ENCODE measurements at regions not wholly inside any gene's neighbourhood (a gene's known extent, or its start where the extent isn't known, plus 50 kb on each side); places are given as distances from the start of the nearest gene placed in this dataset.
A peak's percentile ranks its signal among the peaks of the same experiment; 100 is the strongest.

- no peaks in the 10 kb centered on the region for H3K9me3 ChIP-seq (ENCODE audit: control insufficient read depth, low read depth, low read length)
- FAIRE-seq (no peak), DNase-seq (ENCODE audit: low read depth, low spot score) (no peak)
- H3K9me1 ChIP-seq (ENCODE audit: control insufficient read depth, extremely low read depth, insufficient read depth, low read length), result no peaks in the 10 kb centered on the region
- peak overlapping the region; percentile 6 for H2AFZ ChIP-seq (ENCODE audit: control insufficient read depth, low read length)
- no peaks in the 10 kb centered on the region for H3K4me1 ChIP-seq (ENCODE audit: control insufficient read depth, extremely low read depth, insufficient read depth, low read length)
- H3K4me3 ChIP-seq (ENCODE audit: control insufficient read depth in 2 of 3, extremely low read depth in 1 of 3, insufficient read depth in 2 of 3, low read depth in 1 of 3, low read length in 3 of 3), result no peak overlapping the region
- TF ChIP-seq CTCF (optimal IDR thresholded peaks at IDR 0.05 in 1 of 3, IDR thresholded peaks at IDR 0.05 in 1 of 3, conservative IDR thresholded peaks at IDR 0.05 in 1 of 3; ENCODE audit: extremely low read depth in 1 of 3, insufficient read depth in 2 of 3, low read length in 3 of 3), result no peak
- TF ChIP-seq EZH2 (IDR thresholded peaks at IDR 0.05; ENCODE audit: low read length), result no peak
- H4K20me1 ChIP-seq (ENCODE audit: control insufficient read depth, extremely low read depth, insufficient read depth, low read length), result no peaks in the 10 kb centered on the region
- H3K79me2 ChIP-seq (ENCODE audit: control insufficient read depth, insufficient read depth, low read length), result no peaks in the 10 kb centered on the region
- dilution Hi-C loops (cut with MboI; ENCODE audit: extremely low pct_ligation_motif_present, low sequenced_read_pairs), result no loop called here
- H3K27me3 ChIP-seq (ENCODE audit: control insufficient read depth, extremely low read depth, insufficient read depth, low read length), result no peaks in the 10 kb centered on the region
- H3K4me2 ChIP-seq (ENCODE audit: control insufficient read depth, extremely low read depth, insufficient read depth, low read depth, low read length), result no peak overlapping the region
- no peak overlapping the region for H3K27ac ChIP-seq (ENCODE audit: control insufficient read depth, insufficient read depth, low read length)
- H3K36me3 ChIP-seq (ENCODE audit: control insufficient read depth in 2 of 2, extremely low read depth in 1 of 2, insufficient read depth in 2 of 2, low read length in 2 of 2), result no peaks in the 10 kb centered on the region
- no peak overlapping the region for H3K9ac ChIP-seq (ENCODE audit: control insufficient read depth, extremely low read depth, insufficient read depth, low read length)
Measured at GRCh38 chr5:84614906-84615305, 230.2 kb upstream of the EDIL3 start.

- H2AFZ ChIP-seq (ENCODE audit: control insufficient read depth, low read length), result no peak overlapping the region
- H3K4me2 ChIP-seq (ENCODE audit: control insufficient read depth, extremely low read depth, insufficient read depth, low read depth, low read length), result no peak overlapping the region
- no peak overlapping the region for H3K4me3 ChIP-seq (ENCODE audit: control insufficient read depth in 2 of 3, extremely low read depth in 1 of 3, insufficient read depth in 2 of 3, low read depth in 1 of 3, low read length in 3 of 3)
- no peaks in the 10 kb centered on the region for H4K20me1 ChIP-seq (ENCODE audit: control insufficient read depth, extremely low read depth, insufficient read depth, low read length)
- H3K9me1 ChIP-seq (ENCODE audit: control insufficient read depth, extremely low read depth, insufficient read depth, low read length), result no peaks in the 10 kb centered on the region
- FAIRE-seq, result no peak
- H3K36me3 ChIP-seq (ENCODE audit: control insufficient read depth in 2 of 2, extremely low read depth in 1 of 2, insufficient read depth in 2 of 2, low read length in 2 of 2), result no peaks in the 10 kb centered on the region
- H3K27me3 ChIP-seq (ENCODE audit: control insufficient read depth, extremely low read depth, insufficient read depth, low read length), result no peaks in the 10 kb centered on the region
- no peaks in the 10 kb centered on the region for H3K4me1 ChIP-seq (ENCODE audit: control insufficient read depth, extremely low read depth, insufficient read depth, low read length)
- dilution Hi-C loops (cut with MboI; ENCODE audit: extremely low pct_ligation_motif_present, low sequenced_read_pairs), result no loop called here
- no peak overlapping the region for H3K9ac ChIP-seq (ENCODE audit: control insufficient read depth, extremely low read depth, insufficient read depth, low read length)
- DNase-seq (ENCODE audit: low read depth, low spot score), result no peak
- H3K79me2 ChIP-seq (ENCODE audit: control insufficient read depth, insufficient read depth, low read length), result no peaks in the 10 kb centered on the region
- H3K27ac ChIP-seq (ENCODE audit: control insufficient read depth, insufficient read depth, low read length), result no peak overlapping the region
- TF ChIP-seq CTCF (optimal IDR thresholded peaks at IDR 0.05 in 1 of 3, IDR thresholded peaks at IDR 0.05 in 1 of 3, conservative IDR thresholded peaks at IDR 0.05 in 1 of 3; ENCODE audit: extremely low read depth in 1 of 3, insufficient read depth in 2 of 3, low read length in 3 of 3) (no peak), EZH2 (IDR thresholded peaks at IDR 0.05; ENCODE audit: low read length) (no peak)
- no peaks in the 10 kb centered on the region for H3K9me3 ChIP-seq (ENCODE audit: control insufficient read depth, low read depth, low read length)
Measured at GRCh38 chr5:84606784-84607183, 222.1 kb upstream of the EDIL3 start.
